LNCaP clone FGC (cell line): ENCODE measurements at regions not wholly inside any gene's neighbourhood (a gene's known extent, or its start where the extent isn't known, plus 50 kb on each side); places are given as distances from the start of the nearest gene placed in this dataset.

ENCODE experiments used
- DNase-seq: peaks from one replicate; pipeline ENCODE4 v3.0.0-alpha.2; 2011; ENCODE audit warnings: low read depth
- H3K4me3 ChIP-seq: 2 replicates; pipeline ENCODE4 v1.5.1; 2011; ENCODE audit warnings: mild to moderate bottlenecking, low read depth, low read length, control low read depth
- TF ChIP-seq, protein P1 (sequence below): IDR thresholded peaks from 2 replicates; pipeline ENCODE4 v1.5.1; 2012; ENCODE audit warnings: mild to moderate bottlenecking; ENCODE audit not compliant: control insufficient read depth, insufficient read depth; ENCODE audit errors: extremely low read depth

DNA sequence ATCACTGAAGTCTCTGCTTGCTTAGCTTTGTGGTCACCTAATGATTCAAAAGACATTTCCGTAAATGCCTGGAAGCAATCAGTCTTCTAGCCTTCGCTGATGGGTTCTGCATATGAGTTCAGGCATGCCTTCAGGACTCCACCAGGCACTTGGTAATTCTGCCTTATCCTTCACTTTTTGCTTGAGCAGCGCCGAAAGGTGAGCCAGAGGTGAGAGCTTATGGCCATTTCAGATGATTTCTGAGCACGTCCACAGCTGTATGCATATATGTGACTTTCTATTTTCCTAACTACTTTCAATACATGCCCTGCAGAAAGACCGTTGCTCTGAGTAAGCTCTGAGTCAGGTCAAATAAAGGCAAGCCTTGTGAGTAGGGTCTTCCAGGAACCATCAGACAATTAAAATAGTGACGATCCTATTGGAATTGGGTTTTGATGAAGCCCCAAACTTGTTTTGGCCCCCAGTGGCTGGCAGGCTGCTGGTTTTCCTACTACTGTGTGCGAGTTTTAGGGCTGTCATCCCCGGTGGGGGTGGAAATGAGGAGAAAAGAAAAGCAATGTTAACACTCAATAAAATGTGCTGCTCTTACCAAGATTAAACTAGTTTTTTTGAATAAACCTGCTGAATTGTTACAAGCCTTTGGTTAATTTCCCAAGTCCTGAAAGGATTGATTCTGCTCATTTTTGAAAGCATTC lies 154.4 kb upstream of the AKR1E2 start:
- TF ChIP-seq, protein P1, sequence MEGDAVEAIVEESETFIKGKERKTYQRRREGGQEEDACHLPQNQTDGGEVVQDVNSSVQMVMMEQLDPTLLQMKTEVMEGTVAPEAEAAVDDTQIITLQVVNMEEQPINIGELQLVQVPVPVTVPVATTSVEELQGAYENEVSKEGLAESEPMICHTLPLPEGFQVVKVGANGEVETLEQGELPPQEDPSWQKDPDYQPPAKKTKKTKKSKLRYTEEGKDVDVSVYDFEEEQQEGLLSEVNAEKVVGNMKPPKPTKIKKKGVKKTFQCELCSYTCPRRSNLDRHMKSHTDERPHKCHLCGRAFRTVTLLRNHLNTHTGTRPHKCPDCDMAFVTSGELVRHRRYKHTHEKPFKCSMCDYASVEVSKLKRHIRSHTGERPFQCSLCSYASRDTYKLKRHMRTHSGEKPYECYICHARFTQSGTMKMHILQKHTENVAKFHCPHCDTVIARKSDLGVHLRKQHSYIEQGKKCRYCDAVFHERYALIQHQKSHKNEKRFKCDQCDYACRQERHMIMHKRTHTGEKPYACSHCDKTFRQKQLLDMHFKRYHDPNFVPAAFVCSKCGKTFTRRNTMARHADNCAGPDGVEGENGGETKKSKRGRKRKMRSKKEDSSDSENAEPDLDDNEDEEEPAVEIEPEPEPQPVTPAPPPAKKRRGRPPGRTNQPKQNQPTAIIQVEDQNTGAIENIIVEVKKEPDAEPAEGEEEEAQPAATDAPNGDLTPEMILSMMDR: no peak
- DNase-seq: no peak
- no peak overlapping the region for H3K4me3 ChIP-seq

- DNase-seq: no peak
- no peak overlapping the region for H3K4me3 ChIP-seq
- TF ChIP-seq, protein P1: no peak
Observed at GRCh38 chr10:4670737-4671136, 155.3 kb upstream of the AKR1E2 start.

DNA sequence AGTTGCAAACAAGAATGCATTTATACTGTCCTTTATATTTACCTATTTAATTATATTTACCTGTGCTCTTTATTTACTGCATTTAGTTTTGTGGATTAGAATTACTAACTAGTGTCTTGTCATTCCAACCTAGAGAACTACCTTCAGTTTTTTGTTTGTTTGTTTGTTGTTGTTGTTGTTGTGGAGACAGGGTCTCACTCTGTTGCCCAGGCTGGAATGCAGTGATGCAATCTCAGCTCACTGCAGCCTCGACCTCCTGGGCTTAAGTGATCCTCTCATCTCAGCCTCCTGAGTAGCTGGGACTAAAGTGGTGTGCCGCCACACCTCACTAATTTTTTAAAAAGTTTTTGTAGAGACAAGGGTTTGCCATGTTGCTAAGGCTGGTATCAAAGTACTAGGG lies 156.4 kb upstream of the AKR1E2 start:
- H3K4me3 ChIP-seq: no peak overlapping the region
- TF ChIP-seq, protein P1: no peak
- no peak for DNase-seq

DNA sequence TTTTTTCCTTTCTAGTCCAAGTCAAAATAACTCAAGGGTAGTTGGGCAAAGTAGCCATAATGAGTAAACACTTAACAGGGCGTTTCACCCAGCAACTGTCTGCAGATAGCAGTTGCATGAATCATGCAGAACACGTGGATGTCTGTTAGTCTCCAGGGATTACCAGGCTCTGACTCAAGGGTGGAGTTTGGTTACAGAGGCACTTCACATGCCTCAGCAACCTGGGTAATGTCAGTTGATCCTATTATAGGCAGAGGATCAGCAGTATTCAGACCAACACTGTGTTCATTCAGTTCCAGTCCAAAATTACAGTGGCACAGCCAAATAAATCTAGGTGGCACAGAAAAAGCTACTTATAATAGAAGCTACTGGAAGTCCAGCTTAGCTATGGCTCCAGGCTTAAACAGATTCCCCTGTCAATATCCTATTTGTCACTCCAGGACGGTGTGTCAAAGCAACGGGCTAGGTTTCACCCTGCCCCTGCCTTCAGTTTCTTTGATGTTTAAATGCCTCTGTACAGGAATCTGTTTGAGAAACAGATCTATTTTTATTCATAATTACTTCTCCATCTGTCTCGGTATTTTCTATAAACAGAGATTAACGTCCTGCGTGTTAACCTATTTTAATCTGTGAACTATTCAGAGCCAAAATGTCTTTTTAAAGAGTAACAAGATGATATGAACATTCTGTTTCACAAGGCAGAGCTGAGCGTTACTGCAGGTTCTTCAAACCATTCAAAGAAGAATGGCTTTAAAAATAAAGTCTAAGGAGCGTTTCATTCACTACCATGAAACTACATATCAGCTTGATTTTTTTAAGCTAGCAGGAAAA lies 162.6 kb upstream of the AKR1E2 start:
- DNase-seq: peak; percentile 47
- TF ChIP-seq, protein P1: no peak
- H3K4me3 ChIP-seq: no peak overlapping the region

GRCh38 chr10:4662576-4663161 lies 163.3 kb upstream of the AKR1E2 start:
- no peak overlapping the region for H3K4me3 ChIP-seq
- TF ChIP-seq, protein P1: no peak
- DNase-seq: no peak

DNA sequence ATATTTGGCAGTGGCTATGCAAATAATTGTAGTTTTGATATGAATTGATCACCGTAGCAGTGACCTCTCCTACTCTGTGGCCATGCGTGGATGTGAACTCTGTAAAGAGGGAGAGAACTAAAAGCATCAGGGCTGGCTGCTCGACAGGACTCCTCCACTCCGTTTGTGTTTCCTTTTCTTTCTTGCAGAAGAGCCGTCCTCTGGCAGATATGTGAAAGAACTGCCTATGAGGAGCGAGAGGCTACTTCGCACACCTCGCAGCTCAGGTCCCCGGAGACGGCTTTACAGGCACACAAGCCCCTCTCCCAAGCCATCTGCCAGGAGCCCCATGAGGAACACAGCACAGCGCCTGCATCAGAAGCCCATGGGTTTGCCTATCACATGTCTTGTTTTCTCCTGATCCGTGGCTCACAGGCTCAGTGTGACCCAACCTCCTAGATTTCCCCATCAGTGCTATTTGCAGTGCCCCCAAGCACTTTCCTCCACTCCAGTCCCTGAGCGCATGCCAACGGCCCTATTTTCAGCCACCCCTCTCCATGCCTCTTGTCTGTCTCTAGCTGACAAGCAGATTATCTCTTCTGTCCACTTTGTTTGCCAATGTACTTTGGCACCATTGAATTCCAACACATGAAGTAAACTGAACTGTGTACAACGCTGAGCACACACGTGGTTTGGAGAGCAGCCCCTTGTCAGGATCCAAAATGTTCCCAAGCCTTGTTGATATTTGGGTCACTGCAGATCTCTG lies 164.3 kb upstream of the AKR1E2 start:
- TF ChIP-seq, protein P1: no peak
- peak; percentile 70 for DNase-seq
- no peak overlapping the region for H3K4me3 ChIP-seq
